Kidney (tissue), 13 donors: ENCODE measurements at regions not wholly inside any gene's neighbourhood (a gene's known extent, or its start where the extent isn't known, plus 50 kb on each side); places are given as distances from the start of the nearest gene placed in this dataset.
A peak's percentile ranks its signal among the peaks of the same experiment; 100 is the strongest.

Experiments
- DNase-seq, 5 donors: peaks; one replicate each; pipeline ENCODE4 v3.0.0-alpha.2; 2013 to 2020
- FAIRE-seq: peaks from 2 replicates; lab custom pipeline; 2012; peaks lifted over from hg19 to GRCh38; lab: Jason Lieb, UNC
- H3K27ac ChIP-seq, 2 donors: one replicate each; pipeline ENCODE4 v1.7.0; 2013; ENCODE audit warnings: low read depth in 2 of 2, low read length in 2 of 2, inconsistent platforms in 1 of 2
- H3K27me3 ChIP-seq: one replicate; pipeline ENCODE4 v1.7.1; 2013; ENCODE audit warnings: low read length, inconsistent platforms; ENCODE audit not compliant: control insufficient read depth, insufficient read depth
- H3K36me3 ChIP-seq, 3 donors: one replicate each; pipeline versions ENCODE4 v1.7.0 to v1.7.1; 2013; ENCODE audit warnings: low read length in 3 of 3, control low read depth in 1 of 3, inconsistent platforms in 1 of 3; ENCODE audit not compliant: insufficient read depth in 3 of 3, control insufficient read depth in 2 of 3
- H3K4me1 ChIP-seq, 3 donors: one replicate each; pipeline versions ENCODE4 v1.7.0 to v1.7.1; 2013; ENCODE audit warnings: low read length in 3 of 3, inconsistent platforms in 1 of 3, low read depth in 1 of 3; ENCODE audit not compliant: control insufficient read depth in 2 of 3, insufficient read depth in 2 of 3
- H3K4me3 ChIP-seq, 3 donors: one replicate each; pipeline versions ENCODE4 v1.7.0 to v1.8.1; 2013; ENCODE audit warnings: low read length in 3 of 3, control low read depth in 1 of 3, inconsistent platforms in 1 of 3
- H3K9ac ChIP-seq, 3 donors: one replicate each; pipeline versions ENCODE4 v1.7.0 to v1.7.1; 2013; ENCODE audit warnings: low read length in 3 of 3, control low read depth in 1 of 3, inconsistent platforms in 1 of 3
- H3K9me3 ChIP-seq, 3 donors: one replicate each; pipeline versions ENCODE4 v1.7.0 to v1.7.1; 2013; ENCODE audit warnings: low read length in 3 of 3, control low read depth in 1 of 3, inconsistent platforms in 1 of 3; ENCODE audit not compliant: control insufficient read depth in 2 of 3, insufficient read depth in 1 of 3
- intact Hi-C: fragments of 100-400 bp; cut with DNase I; formaldehyde crosslinking; loops from one replicate; pipeline ENCODE4 v1.11.1; 2022
- TF ChIP-seq, protein P1 (sequence below): IDR thresholded peaks from 3 replicates; pipeline ENCODE4 v1.5.1; 2012; ENCODE audit warnings: mild to moderate bottlenecking, moderate library complexity, borderline replicate concordance; ENCODE audit not compliant: insufficient read depth; ENCODE audit errors: extremely low read depth
- donor health status: control.
- donor health status: control.
- donor health status: control.
- donor health status: control.
- donor health status: control.
- donor health status: DM: yes; HTN: yes; CAD: no.
- donor health status: Normal renal cell carcinoma (clear cell type).

GRCh38 chr6:157727629-157728182 is 95.3 kb upstream of the SNX9 start:
- FAIRE-seq (no peak), DNase-seq (peak in 1 of 5 donors; percentile 34)
- intact Hi-C loops: no loop called here

GRCh38 chr6:157728183-157728881 is 94.7 kb upstream of the SNX9 start:
- DNase-seq: no peak
- H3K9ac ChIP-seq: no peak overlapping the region
- no peak overlapping the region for H3K4me3 ChIP-seq
- H3K36me3 ChIP-seq: no peaks in the 10 kb centered on the region
- intact Hi-C loops: no loop called here
- FAIRE-seq: no peak
- no peaks in the 10 kb centered on the region for H3K9me3 ChIP-seq
- peaks cover 0 to 22% (median 14%) of the 10 kb centered on the region in 3 donors for H3K4me1 ChIP-seq
- TF ChIP-seq, protein P1, sequence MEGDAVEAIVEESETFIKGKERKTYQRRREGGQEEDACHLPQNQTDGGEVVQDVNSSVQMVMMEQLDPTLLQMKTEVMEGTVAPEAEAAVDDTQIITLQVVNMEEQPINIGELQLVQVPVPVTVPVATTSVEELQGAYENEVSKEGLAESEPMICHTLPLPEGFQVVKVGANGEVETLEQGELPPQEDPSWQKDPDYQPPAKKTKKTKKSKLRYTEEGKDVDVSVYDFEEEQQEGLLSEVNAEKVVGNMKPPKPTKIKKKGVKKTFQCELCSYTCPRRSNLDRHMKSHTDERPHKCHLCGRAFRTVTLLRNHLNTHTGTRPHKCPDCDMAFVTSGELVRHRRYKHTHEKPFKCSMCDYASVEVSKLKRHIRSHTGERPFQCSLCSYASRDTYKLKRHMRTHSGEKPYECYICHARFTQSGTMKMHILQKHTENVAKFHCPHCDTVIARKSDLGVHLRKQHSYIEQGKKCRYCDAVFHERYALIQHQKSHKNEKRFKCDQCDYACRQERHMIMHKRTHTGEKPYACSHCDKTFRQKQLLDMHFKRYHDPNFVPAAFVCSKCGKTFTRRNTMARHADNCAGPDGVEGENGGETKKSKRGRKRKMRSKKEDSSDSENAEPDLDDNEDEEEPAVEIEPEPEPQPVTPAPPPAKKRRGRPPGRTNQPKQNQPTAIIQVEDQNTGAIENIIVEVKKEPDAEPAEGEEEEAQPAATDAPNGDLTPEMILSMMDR: no peak
- H3K27ac ChIP-seq: no peak overlapping the region
- H3K27me3 ChIP-seq: no peaks in the 10 kb centered on the region

More at GRCh38 chr6:157727629-157728182, 95.3 kb upstream of the SNX9 start:
- H3K27me3 ChIP-seq: no peaks in the 10 kb centered on the region
- no peak overlapping the region for H3K4me3 ChIP-seq
- TF ChIP-seq, protein P1: no peak
- peak overlapping the region in 1 of 2 donors; percentile 87 for H3K27ac ChIP-seq
- H3K9ac ChIP-seq: no peak overlapping the region
- H3K36me3 ChIP-seq: no peaks in the 10 kb centered on the region
- H3K9me3 ChIP-seq: no peaks in the 10 kb centered on the region
- peaks cover 0 to 26% (median 14%) of the 10 kb centered on the region in 3 donors for H3K4me1 ChIP-seq

GRCh38 chr6:157731221-157731620 is 91.8 kb upstream of the SNX9 start:
- no peak overlapping the region for H3K27ac ChIP-seq
- no peak overlapping the region for H3K9ac ChIP-seq
- H3K4me3 ChIP-seq: no peak overlapping the region
- H3K36me3 ChIP-seq: no peaks in the 10 kb centered on the region
- FAIRE-seq: no peak
- no peak for DNase-seq
- intact Hi-C loops: no loop called here
- H3K9me3 ChIP-seq: no peaks in the 10 kb centered on the region
- H3K27me3 ChIP-seq: no peaks in the 10 kb centered on the region
- TF ChIP-seq, protein P1: no peak
- H3K4me1 ChIP-seq: peaks cover 0 to 17% (median 14%) of the 10 kb centered on the region in 3 donors
